Panc1 (cell line): ENCODE measurements at regions not wholly inside any gene's neighbourhood (a gene's known extent, or its start where the extent isn't known, plus 50 kb on each side); places are given as distances from the start of the nearest gene placed in this dataset.
"Not testable (repeated sequence)": the region's sequence is repeated elsewhere in the genome, so short reads cannot be mapped to it uniquely, and the experiment has no call there.

Experiments used
- ATAC-seq: fragments of 200-7000 bp; cut with Tn5 transposase; 2 replicates; pipeline ENCODE4 v1.9.1; 2020; ENCODE audit warnings: mild to moderate bottlenecking, moderate library complexity
- BruUV-seq: library from RNA; stranded (reverse); fragments of 400-500 nt; replicated peaks from 2 replicates; lab custom pipeline; 2021; lab: Mats Ljungman, UMichigan
- CTCF ChIA-PET: fragments of 300-600 bp; sonication (Branson Sonifier 250); formaldehyde crosslinking; loops from one replicate; lab custom pipeline; 2022; ENCODE audit warnings: antibody characterized with exemption; lab: Charles Lee
- POLR2A ChIA-PET: fragments of 300-600 bp; sonication (Branson Sonifier 250); formaldehyde crosslinking; loops from one replicate; lab custom pipeline; 2022; ENCODE audit warnings: antibody characterized with exemption; lab: Charles Lee
- DNase-seq: peaks from one replicate; pipeline ENCODE4 v3.0.0-alpha.2; 2010; ENCODE audit warnings: low read depth, low spot score
- H3K27ac ChIP-seq: 2 replicates; pipeline ENCODE4 v1.5.1; 2011; ENCODE audit warnings: mild to moderate bottlenecking, low read length, inconsistent platforms
- H3K27me3 ChIP-seq: fragments of 200-500 bp; sonication (Bioruptor generic); 2 replicates; pipeline ENCODE4 v1.6.0; 2014; ENCODE audit warnings: low read length, inconsistent platforms; ENCODE audit not compliant: control insufficient read depth, insufficient read depth
- H3K36me3 ChIP-seq: fragments of 200-500 bp; sonication (Bioruptor generic); 2 replicates; pipeline ENCODE4 v1.5.1; 2014; ENCODE audit warnings: inconsistent platforms, mild to moderate bottlenecking, low read length, moderate library complexity; ENCODE audit not compliant: control insufficient read depth, insufficient read depth
- H3K4me1 ChIP-seq: 2 replicates; pipeline ENCODE4 v1.5.1; 2011; ENCODE audit warnings: inconsistent platforms, mild to moderate bottlenecking, low read length, moderate library complexity; ENCODE audit not compliant: control insufficient read depth, insufficient read depth
- H3K4me3 ChIP-seq, 2 experiments: 2 replicates each; pipeline ENCODE4 v1.5.1; 2011 to 2012; ENCODE audit warnings: low read depth in 2 of 2, low read length in 2 of 2, mild to moderate bottlenecking in 2 of 2, inconsistent platforms in 1 of 2, moderate library complexity in 1 of 2
- H3K9me3 ChIP-seq: fragments of 200-500 bp; sonication (Bioruptor generic); 2 replicates; pipeline ENCODE4 v1.5.1; 2014; ENCODE audit warnings: low read depth, mild to moderate bottlenecking, inconsistent platforms, low read length, moderate library complexity; ENCODE audit not compliant: control insufficient read depth, insufficient read depth
- POLR2AphosphoS5 ChIP-seq: IDR thresholded peaks from 2 replicates; pipeline ENCODE4 v1.6.1; 2012; ENCODE audit warnings: mild to moderate bottlenecking, low read depth, low read length, moderate library complexity
- SIN3A ChIP-seq: IDR thresholded peaks from 2 replicates; pipeline ENCODE4 v1.6.1; 2012; ENCODE audit warnings: low read depth, mild to moderate bottlenecking, low read length, moderate library complexity, borderline replicate concordance; ENCODE audit not compliant: insufficient read depth
- TCF7L2 ChIP-seq: IDR thresholded peaks from 2 replicates; pipeline ENCODE4 v1.6.1; 2011; ENCODE audit warnings: mild to moderate bottlenecking, low read depth, low read length, inconsistent platforms
- in situ Hi-C: cut with HindIII; loops from 2 replicates; pipeline ENCODE4 v1.10.0; 2016; ENCODE audit warnings: low sequenced_read_pairs, low pct_unique_long_range_greater_than_20kb
- intact Hi-C: fragments of 100-400 bp; cut with micrococcal nuclease; formaldehyde crosslinking; loops from one replicate; pipeline ENCODE4 v1.10.0; 2022; ENCODE audit not compliant: unreplicated experiment
- TF ChIP-seq, protein P1 (sequence below), 2 experiments: IDR thresholded peaks; 2 replicates each; pipeline ENCODE4 v1.6.1; 2011 to 2012; ENCODE audit warnings: low read depth in 2 of 2, control low read depth in 1 of 2, low read length in 1 of 2, mild to moderate bottlenecking in 1 of 2, moderate library complexity in 1 of 2; ENCODE audit not compliant: insufficient read depth in 1 of 2
- TF ChIP-seq, protein P2 (sequence below): fragments of 450-650 bp; IDR thresholded peaks from 2 replicates; pipeline ENCODE4 v1.5.1; 2017; ENCODE audit warnings: mild to moderate bottlenecking

DNA sequence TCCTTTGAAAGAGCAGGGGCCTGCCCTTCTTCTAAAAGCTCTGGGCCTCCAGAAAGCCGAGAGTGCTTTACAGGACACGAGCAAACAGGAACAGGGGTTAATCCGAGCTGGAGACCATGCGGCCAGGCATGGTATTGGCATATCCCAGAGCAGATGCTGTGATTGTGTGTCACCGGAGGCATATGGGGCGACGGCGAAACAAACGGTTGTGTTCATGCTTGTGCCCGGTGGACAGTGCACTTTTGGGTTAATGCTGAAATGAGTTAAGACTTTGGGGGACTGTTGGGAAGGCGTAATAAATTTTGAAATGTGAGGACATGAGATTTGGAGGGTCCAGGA lies 1088.7 kb upstream of the DEFB115 start:
- no peaks in the 10 kb centered on the region for H3K9me3 ChIP-seq
- no peak overlapping the region for H3K4me3 ChIP-seq
- H3K27me3 ChIP-seq = no peaks in the 10 kb centered on the region
- intact Hi-C loops = no loop called here
- no TSS peak for BruUV-seq
- TF ChIP-seq, protein P1, sequence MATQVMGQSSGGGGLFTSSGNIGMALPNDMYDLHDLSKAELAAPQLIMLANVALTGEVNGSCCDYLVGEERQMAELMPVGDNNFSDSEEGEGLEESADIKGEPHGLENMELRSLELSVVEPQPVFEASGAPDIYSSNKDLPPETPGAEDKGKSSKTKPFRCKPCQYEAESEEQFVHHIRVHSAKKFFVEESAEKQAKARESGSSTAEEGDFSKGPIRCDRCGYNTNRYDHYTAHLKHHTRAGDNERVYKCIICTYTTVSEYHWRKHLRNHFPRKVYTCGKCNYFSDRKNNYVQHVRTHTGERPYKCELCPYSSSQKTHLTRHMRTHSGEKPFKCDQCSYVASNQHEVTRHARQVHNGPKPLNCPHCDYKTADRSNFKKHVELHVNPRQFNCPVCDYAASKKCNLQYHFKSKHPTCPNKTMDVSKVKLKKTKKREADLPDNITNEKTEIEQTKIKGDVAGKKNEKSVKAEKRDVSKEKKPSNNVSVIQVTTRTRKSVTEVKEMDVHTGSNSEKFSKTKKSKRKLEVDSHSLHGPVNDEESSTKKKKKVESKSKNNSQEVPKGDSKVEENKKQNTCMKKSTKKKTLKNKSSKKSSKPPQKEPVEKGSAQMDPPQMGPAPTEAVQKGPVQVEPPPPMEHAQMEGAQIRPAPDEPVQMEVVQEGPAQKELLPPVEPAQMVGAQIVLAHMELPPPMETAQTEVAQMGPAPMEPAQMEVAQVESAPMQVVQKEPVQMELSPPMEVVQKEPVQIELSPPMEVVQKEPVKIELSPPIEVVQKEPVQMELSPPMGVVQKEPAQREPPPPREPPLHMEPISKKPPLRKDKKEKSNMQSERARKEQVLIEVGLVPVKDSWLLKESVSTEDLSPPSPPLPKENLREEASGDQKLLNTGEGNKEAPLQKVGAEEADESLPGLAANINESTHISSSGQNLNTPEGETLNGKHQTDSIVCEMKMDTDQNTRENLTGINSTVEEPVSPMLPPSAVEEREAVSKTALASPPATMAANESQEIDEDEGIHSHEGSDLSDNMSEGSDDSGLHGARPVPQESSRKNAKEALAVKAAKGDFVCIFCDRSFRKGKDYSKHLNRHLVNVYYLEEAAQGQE (IDR thresholded peaks at IDR 0.05; ENCODE audit: insufficient read depth in 1 of 2, low read depth in 2 of 2, low read length in 1 of 2) = no peak
- no peak for TF ChIP-seq POLR2AphosphoS5
- no peak for TF ChIP-seq TCF7L2
- no peak for TF ChIP-seq SIN3A
- TF ChIP-seq, protein P2, sequence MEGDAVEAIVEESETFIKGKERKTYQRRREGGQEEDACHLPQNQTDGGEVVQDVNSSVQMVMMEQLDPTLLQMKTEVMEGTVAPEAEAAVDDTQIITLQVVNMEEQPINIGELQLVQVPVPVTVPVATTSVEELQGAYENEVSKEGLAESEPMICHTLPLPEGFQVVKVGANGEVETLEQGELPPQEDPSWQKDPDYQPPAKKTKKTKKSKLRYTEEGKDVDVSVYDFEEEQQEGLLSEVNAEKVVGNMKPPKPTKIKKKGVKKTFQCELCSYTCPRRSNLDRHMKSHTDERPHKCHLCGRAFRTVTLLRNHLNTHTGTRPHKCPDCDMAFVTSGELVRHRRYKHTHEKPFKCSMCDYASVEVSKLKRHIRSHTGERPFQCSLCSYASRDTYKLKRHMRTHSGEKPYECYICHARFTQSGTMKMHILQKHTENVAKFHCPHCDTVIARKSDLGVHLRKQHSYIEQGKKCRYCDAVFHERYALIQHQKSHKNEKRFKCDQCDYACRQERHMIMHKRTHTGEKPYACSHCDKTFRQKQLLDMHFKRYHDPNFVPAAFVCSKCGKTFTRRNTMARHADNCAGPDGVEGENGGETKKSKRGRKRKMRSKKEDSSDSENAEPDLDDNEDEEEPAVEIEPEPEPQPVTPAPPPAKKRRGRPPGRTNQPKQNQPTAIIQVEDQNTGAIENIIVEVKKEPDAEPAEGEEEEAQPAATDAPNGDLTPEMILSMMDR = no peak
- H3K36me3 ChIP-seq = no peaks in the 10 kb centered on the region
- DNase-seq (no peak), ATAC-seq (no peak)
- ChIA-PET POLR2A (no interaction called here), CTCF (no interaction called here)
- in situ Hi-C loops = no loop called here
- no peaks in the 10 kb centered on the region for H3K4me1 ChIP-seq
- no peak overlapping the region for H3K27ac ChIP-seq

- no peaks in the 10 kb centered on the region for H3K9me3 ChIP-seq
- BruUV-seq = no TSS peak
- CTCF ChIA-PET = no interaction called here
- no peaks in the 10 kb centered on the region for H3K36me3 ChIP-seq
- TF ChIP-seq TCF7L2 = no peak
- TF ChIP-seq SIN3A = no peak
- TF ChIP-seq, protein P2 = no peak
- TF ChIP-seq POLR2AphosphoS5 = no peak
- no peak overlapping the region for H3K27ac ChIP-seq
- no peaks in the 10 kb centered on the region for H3K4me1 ChIP-seq
- intact Hi-C loops = no loop called here
- no peak for ATAC-seq
- in situ Hi-C loops = no loop called here
- no peaks in the 10 kb centered on the region for H3K27me3 ChIP-seq
- H3K4me3 ChIP-seq = no peak overlapping the region
- POLR2A ChIA-PET = no interaction called here
- DNase-seq = no peak
Measured at GRCh38 chr20:30175681-30176080, 1081.8 kb upstream of the DEFB115 start.

GRCh38 chr20:30183124-30183523 lies 1074.3 kb upstream of the DEFB115 start:
- POLR2A ChIA-PET, intact Hi-C loops, H3K27me3 ChIP-seq, H3K4me1 ChIP-seq, H3K9me3 ChIP-seq, in situ Hi-C loops, DNase-seq, H3K27ac ChIP-seq, ATAC-seq, H3K4me3 ChIP-seq, CTCF ChIA-PET, H3K36me3 ChIP-seq, BruUV-seq: not testable (repeated sequence)

DNA sequence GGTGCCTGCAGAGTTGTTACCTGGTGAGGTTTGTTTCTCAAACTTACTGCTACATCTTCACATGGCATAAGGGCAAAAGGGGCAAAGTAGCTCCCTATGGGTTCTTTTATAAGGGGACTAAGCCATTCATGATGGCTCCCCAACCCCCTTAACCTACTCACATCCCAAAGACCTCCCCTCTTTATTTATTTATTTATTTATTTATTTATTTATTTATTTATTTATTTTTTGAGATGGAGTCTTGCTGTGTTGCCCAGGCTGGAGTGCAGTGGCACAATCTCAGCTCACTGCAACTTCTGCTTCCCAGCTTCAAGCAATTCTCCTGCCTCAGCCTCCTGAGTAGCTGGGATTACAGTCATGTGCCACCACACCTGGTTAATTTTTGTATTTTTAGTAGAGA lies 1065.7 kb upstream of the DEFB115 start:
- H3K27ac ChIP-seq, H3K27me3 ChIP-seq, ATAC-seq, H3K36me3 ChIP-seq, CTCF ChIA-PET, in situ Hi-C loops, intact Hi-C loops, BruUV-seq, DNase-seq, POLR2A ChIA-PET, H3K4me3 ChIP-seq, H3K4me1 ChIP-seq, H3K9me3 ChIP-seq: not testable (repeated sequence)

DNA sequence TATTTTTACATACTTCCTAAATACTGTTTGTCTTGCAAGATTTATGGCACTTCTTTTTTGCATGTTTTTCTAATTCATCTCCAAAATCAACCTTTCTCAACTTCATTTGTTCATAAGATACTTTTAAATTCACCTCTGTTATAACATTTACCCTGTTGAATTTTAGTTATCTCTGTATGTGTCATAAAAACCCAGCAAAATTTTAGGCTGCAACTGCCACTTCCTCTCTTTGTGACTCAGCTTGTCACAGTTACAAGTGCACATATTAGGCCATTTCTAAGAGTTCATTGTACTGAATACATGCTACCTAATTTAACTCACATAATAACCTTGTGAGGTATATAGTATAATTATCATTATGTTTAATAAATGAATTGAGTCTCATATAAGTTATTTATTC lies 1023.0 kb upstream of the DEFB115 start:
- BruUV-seq, H3K36me3 ChIP-seq, POLR2A ChIA-PET, H3K4me1 ChIP-seq, CTCF ChIA-PET, H3K4me3 ChIP-seq, in situ Hi-C loops, H3K27ac ChIP-seq, H3K27me3 ChIP-seq, ATAC-seq, intact Hi-C loops, DNase-seq, H3K9me3 ChIP-seq: not testable (repeated sequence)
